Activated CD8-positive, alpha-beta T cell treated with anti-CD3 and anti-CD28 coated beads, Interleukin-2, amount 10 ng/mL, durations not matched to agents 7 days and 5 days (primary cell): ENCODE measurements at regions not wholly inside any gene's neighbourhood (a gene's known extent, or its start where the extent isn't known, plus 50 kb on each side); places are given as distances from the start of the nearest gene placed in this dataset.

Experiments used
- ATAC-seq: fragments of 150-1000 bp; cut with Tn5 transposase; one replicate; pipeline ENCODE4 v1.10.0; 2021; ENCODE audit warnings: moderate library complexity
- CTCF ChIA-PET: fragments of 350-600 bp; sonication (Branson Sonifier 250); formaldehyde crosslinking; loops from one replicate; lab custom pipeline; 2021; ENCODE audit warnings: antibody characterized with exemption; lab: Charles Lee
- POLR2A ChIA-PET: fragments of 350-600 bp; sonication (Branson Sonifier 250); formaldehyde crosslinking; loops from one replicate; lab custom pipeline; 2021; ENCODE audit warnings: antibody characterized with exemption; lab: Charles Lee
- DNase-seq: peaks from one replicate; pipeline ENCODE4 v3.0.0-alpha.2; 2020
- H3K27ac Mint-ChIP-seq: one replicate; pipeline ENCODE4 v1.8.0; 2021; ENCODE audit warnings: mild to moderate bottlenecking, mixed read lengths
- H3K27me3 Mint-ChIP-seq: one replicate; pipeline ENCODE4 v1.8.0; 2021; ENCODE audit warnings: low read depth, mixed read lengths
- H3K36me3 Mint-ChIP-seq: one replicate; pipeline ENCODE4 v1.8.0; 2021; ENCODE audit warnings: low read depth, mixed read lengths
- H3K4me1 Mint-ChIP-seq: one replicate; pipeline ENCODE4 v1.8.0; 2021; ENCODE audit warnings: low read depth, mixed read lengths
- H3K4me3 Mint-ChIP-seq: one replicate; pipeline ENCODE4 v1.8.0; 2021; ENCODE audit warnings: mild to moderate bottlenecking, mixed read lengths
- H3K9me3 Mint-ChIP-seq: one replicate; pipeline ENCODE4 v1.8.0; 2022; ENCODE audit warnings: mixed read lengths; ENCODE audit not compliant: insufficient read depth

DNA sequence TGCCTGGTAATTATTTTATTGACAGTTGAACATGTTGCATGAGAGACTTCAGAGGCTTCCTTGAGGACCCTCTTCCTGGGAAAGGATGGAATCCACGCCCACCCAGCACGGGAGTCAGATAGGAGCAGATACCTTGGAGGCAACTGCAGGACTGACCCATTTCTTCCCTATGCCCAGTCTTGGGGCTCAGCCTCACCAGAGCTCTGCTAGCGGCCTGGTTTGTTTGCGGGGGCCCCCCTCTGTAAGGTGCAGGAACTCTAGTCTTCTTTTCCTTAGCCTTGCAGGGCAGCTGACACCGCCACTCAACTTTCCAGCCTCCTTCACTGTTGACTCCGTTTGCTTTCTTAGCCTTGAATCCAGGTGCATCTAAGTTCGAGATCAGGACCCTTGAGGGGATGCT is 1032.8 kb downstream of the BRD1 start:
- Mint-ChIP-seq H3K9me3 (no peaks in the 10 kb centered on the region), H3K27me3 (no peaks in the 10 kb centered on the region), H3K4me3 (no peak overlapping the region), H3K27ac (no peak overlapping the region), H3K36me3 (no peaks in the 10 kb centered on the region), H3K4me1 (no peaks in the 10 kb centered on the region)
- ATAC-seq (no peak), DNase-seq (no peak)
- CTCF ChIA-PET, result no interaction called here
- POLR2A ChIA-PET, result no interaction called here

DNA sequence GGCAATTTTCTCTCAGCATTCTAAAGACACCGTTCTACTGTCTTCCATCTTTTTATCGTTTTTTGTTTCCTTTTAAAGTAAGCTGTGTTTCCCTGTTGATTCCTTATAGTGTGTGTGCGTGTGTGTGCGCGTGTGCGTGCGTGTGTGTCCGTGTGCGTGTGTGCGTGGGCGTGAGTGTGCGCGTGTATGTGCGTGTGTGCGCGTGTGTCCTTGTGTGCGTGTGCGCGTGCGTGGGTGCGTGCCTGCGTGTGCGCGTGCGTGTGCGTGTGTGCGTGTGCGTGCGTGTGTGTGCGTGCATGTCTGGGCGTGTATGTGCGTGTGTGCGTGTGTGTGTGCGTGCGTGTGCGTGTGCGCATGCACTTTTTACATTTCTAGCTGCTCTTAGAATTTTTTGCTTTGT is 1033.7 kb downstream of the BRD1 start:
- H3K36me3 Mint-ChIP-seq, result no peaks in the 10 kb centered on the region
- ATAC-seq, result no peak
- H3K9me3 Mint-ChIP-seq, result no peaks in the 10 kb centered on the region
- ChIA-PET CTCF (no interaction called here), POLR2A (no interaction called here)
- no peaks in the 10 kb centered on the region for H3K27me3 Mint-ChIP-seq
- H3K4me3 Mint-ChIP-seq, result no peak overlapping the region
- DNase-seq, result no peak
- no peaks in the 10 kb centered on the region for H3K4me1 Mint-ChIP-seq
- H3K27ac Mint-ChIP-seq, result no peak overlapping the region

DNA sequence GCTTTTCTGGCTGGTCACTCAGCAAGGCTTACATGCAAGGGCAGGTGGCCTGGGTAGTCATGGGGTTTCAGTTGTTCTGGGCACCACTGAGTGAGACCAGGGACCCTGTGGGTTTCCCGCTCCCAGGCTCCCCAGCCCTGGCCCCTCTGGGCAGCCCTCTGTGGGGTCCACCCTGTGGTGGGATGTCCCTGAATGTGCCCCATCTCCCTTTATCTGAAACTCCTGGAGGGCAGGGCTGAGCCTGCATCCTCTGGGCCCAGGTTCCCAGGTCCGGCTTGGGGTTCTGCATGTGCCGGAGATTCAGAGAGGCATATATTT is 1041.0 kb downstream of the BRD1 start:
- H3K36me3 Mint-ChIP-seq, result no peaks in the 10 kb centered on the region
- no peaks in the 10 kb centered on the region for H3K9me3 Mint-ChIP-seq
- peak; percentile 9 for DNase-seq
- ChIA-PET CTCF (no interaction called here), POLR2A (no interaction called here)
- H3K4me1 Mint-ChIP-seq, result no peaks in the 10 kb centered on the region
- H3K4me3 Mint-ChIP-seq, result no peak overlapping the region
- H3K27me3 Mint-ChIP-seq, result no peaks in the 10 kb centered on the region
- H3K27ac Mint-ChIP-seq, result no peak overlapping the region
- no peak for ATAC-seq

DNA sequence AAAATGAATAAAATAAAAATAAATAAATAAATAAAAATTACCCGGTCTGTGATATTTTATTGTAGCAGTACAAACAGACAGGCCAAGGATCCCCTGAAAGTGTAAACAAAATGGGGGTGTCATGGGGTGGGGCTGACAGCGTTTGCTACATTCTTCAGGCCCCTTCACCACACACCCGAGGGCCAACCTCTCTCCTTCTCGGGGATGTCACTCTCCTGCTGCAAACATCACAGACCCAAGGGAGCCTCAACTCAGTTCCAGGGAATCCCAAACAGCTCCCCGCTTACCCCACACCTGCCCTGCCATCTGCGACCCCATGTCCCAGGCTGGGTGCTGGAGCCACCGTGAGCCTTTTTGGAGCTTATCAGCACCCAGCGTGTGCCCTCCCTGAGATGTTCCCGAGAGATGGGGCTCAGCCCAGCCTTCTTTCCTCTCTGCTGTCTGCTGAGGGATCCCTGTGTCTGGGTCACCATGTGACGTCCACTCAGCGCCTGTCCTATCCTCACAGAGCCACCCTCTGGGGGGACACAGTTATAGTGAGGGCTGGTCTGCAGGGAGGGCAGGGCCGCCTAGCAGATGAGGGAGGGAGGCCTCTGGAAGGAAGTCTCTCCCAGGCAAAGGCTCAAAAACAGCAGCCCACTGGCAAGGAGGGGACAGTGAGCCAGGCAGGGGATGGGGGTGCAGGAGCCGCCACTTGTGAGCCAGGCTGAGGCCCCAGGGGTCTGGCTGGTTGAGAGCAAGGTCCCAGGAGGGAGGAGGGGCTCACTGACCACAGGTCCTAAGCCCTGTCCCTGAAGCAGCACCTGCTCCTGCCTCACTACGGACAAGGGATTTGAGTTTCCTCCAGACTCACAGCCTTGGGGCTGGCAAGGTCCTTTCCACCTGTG is 1041.6 kb downstream of the BRD1 start:
- H3K36me3 Mint-ChIP-seq, result no peaks in the 10 kb centered on the region
- no peaks in the 10 kb centered on the region for H3K9me3 Mint-ChIP-seq
- ATAC-seq (no peak), DNase-seq (peak; percentile 8)
- H3K4me3 Mint-ChIP-seq, result no peak overlapping the region
- ChIA-PET POLR2A (no interaction called here), CTCF (no interaction called here)
- H3K27ac Mint-ChIP-seq, result no peak overlapping the region
- no peaks in the 10 kb centered on the region for H3K4me1 Mint-ChIP-seq
- H3K27me3 Mint-ChIP-seq, result no peaks in the 10 kb centered on the region

DNA sequence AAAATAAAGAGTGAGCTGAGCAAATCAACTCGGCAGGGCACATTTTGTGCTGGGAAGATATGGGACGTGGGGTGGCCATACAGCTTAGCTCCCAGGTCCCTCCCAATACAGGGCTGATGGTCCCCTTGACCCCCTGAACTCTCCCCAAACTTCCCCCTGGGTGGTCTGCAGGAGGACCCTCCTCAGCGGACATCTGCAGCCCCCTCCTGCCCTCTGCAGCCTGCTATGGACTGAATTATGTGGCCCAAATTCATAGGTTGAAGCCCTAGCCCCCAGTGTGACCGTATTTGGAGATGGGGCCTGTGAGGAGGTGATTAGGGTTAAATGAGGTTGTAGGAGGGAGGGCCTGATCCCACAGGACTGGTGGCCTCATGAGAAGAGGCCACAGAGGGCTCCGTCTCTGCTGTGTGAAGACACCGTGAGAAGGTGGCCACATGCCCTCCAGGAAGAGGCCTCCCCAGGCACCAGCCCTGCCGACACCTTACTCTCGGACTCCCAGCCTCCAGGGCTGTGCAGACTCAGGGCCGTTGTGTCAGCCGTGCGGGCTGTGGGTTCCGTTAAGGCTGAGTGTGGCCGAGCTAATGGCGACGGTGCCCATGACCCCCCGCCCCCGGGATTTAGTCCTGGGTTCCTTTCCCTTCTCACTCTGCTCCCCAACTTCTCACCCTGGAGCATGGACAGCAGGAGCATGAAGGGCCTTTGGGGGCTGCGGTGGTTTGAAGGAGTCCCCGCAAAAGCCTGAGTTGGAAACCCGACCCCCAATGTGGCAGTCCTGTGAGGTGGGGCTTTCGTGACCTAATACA is 1042.8 kb downstream of the BRD1 start:
- no peaks in the 10 kb centered on the region for H3K36me3 Mint-ChIP-seq
- ChIA-PET CTCF (no interaction called here), POLR2A (no interaction called here)
- no peaks in the 10 kb centered on the region for H3K9me3 Mint-ChIP-seq
- no peak overlapping the region for H3K27ac Mint-ChIP-seq
- no peaks in the 10 kb centered on the region for H3K27me3 Mint-ChIP-seq
- no peak overlapping the region for H3K4me3 Mint-ChIP-seq
- H3K4me1 Mint-ChIP-seq, result no peaks in the 10 kb centered on the region
- ATAC-seq, result no peak
- peak; percentile 4 for DNase-seq

DNA sequence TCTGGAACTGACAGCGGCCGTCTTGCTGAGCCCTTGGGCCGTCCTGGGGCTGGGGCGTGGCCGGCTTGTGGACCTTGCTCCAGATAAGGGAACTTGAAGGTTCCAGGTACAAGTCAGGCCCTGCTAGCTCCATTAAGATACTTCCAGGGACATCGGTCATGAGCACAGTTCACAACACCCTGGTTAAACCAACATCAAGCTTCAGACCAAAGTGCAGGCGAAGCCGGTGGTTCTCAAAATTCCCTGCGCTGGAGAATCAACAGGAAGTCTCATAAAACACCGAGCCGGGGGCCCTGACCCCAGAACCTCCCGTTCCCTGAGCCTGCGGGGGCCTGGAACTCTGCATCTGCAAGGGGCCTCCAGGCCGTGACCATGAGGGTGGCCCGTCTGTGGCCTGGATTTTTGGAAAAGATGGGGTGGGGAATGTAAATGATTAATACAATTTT is 1043.8 kb downstream of the BRD1 start:
- Mint-ChIP-seq H3K4me3 (no peak overlapping the region), H3K4me1 (no peaks in the 10 kb centered on the region), H3K27ac (no peak overlapping the region), H3K9me3 (no peaks in the 10 kb centered on the region), H3K27me3 (no peaks in the 10 kb centered on the region), H3K36me3 (no peaks in the 10 kb centered on the region)
- ChIA-PET POLR2A (no interaction called here), CTCF (no interaction called here)
- ATAC-seq (no peak), DNase-seq (peak; percentile 5)

DNA sequence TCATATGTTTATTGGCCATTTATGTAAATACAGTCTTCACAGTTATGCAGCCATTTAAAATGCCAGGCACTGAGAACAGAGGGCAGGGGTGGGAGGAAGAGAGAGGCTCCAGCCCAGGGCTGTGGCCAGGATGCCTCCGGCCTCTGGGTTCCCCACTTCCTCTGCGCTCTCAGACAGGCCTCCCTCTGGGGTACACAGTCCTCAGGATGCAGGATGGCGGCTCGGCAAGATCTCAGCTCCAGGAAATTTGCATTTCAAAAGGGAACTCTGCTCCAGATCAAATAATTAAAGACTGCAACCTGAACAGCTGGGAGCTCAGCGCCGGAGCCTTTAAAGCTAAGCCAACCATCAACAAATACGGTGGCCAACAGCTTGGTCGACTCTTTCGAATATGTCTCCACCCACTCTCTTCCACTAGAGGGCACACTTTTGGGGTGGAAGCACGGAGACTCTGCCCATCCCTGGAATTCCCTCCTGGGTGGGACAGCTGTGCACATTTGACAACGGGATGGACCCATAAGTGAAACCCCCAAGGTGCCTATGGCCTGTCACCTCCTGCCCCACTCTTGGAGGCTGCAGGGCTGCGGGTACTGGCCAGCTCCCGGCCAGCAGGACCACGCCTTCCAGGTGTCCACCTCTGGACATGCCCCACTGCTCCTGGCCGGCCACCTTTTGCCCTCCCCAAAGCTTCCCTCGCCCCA is 1044.7 kb downstream of the BRD1 start:
- Mint-ChIP-seq H3K4me1 (no peaks in the 10 kb centered on the region), H3K9me3 (peaks cover 4% of the 10 kb centered on the region), H3K27ac (no peak overlapping the region), H3K4me3 (no peak overlapping the region), H3K36me3 (no peaks in the 10 kb centered on the region), H3K27me3 (no peaks in the 10 kb centered on the region)
- ChIA-PET CTCF (interaction anchor here (0.9 kb wide), 1 partner anchor 851 kb away, joined by 3 read pairs; no protein-coding TSS in a partner anchor), POLR2A (no interaction called here)
- peak; percentile 12 for DNase-seq
- no peak for ATAC-seq

DNA sequence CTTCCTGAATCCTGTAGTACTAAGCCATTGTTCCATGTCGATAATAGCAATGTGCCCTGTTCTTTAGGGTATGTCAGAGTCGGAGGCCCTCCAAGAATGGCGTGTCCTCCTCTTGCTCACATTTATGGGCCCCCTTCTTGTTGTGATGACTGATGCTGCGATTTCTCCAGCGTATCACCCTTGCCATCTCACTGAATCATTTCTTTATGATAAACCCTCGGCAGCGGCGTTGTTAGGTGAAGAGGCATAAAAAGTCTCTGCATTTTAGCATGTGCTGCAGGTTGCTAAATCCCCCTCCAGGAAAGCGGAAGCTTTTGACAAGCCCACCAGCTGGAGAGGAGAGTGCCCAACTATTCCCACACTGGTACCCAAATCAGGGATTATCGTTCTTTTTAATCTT is 1045.3 kb downstream of the BRD1 start:
- Mint-ChIP-seq H3K27ac (no peak overlapping the region), H3K4me1 (no peaks in the 10 kb centered on the region), H3K4me3 (no peak overlapping the region), H3K27me3 (no peaks in the 10 kb centered on the region), H3K9me3 (peaks cover 10% of the 10 kb centered on the region), H3K36me3 (no peaks in the 10 kb centered on the region)
- POLR2A ChIA-PET, result no interaction called here
- CTCF ChIA-PET, result interaction anchor here (0.9 kb wide), 1 partner anchor 851 kb away, joined by 3 read pairs; no protein-coding TSS in a partner anchor
- DNase-seq (peak; percentile 4), ATAC-seq (no peak)

DNA sequence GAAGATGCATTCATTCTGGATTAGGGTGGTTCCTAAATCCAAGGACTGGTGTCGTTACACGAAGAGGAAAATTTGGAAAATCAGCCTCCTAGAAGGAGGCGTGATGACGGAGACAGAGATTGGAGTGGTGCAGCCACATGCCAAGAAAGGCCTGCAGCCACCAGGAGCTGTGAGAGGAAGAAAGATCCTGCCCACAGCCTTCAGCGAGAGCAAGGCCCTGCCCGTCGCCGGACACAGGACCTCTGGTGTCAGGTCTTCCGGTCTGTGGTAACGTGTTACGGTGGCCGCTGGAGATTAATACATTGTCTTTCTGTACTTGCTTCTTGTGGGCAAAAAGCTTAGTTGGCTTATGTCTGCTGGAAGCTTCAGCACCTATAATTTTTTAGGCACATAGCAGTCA is 1045.8 kb downstream of the BRD1 start:
- ChIA-PET CTCF (no interaction called here), POLR2A (no interaction called here)
- Mint-ChIP-seq H3K36me3 (no peaks in the 10 kb centered on the region), H3K27ac (no peak overlapping the region), H3K27me3 (no peaks in the 10 kb centered on the region), H3K9me3 (peaks cover 13% of the 10 kb centered on the region), H3K4me3 (no peak overlapping the region), H3K4me1 (no peaks in the 10 kb centered on the region)
- DNase-seq, result peak; percentile 8
- ATAC-seq, result no peak

DNA sequence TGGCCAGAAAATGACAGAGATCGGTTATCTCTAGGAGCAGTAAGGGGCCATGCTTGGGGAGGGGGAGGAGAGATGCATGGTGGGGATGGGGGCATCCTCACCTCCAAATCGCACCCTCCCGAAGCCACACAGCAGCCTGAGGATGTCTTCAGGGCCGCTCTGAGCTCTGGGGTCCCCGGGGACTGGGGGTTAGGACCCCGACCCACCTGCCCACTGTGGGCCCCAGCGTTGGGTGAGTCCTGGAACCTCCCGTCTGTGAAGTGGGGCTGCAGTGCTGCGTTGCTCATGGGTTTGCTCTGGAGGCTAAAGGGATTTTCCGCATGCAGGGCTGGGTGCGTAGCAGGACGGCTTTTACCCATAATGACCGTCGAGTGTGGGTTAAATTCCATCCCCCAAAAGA is 1046.3 kb downstream of the BRD1 start:
- Mint-ChIP-seq H3K27ac (no peak overlapping the region), H3K36me3 (no peaks in the 10 kb centered on the region), H3K4me3 (no peak overlapping the region), H3K9me3 (peaks cover 13% of the 10 kb centered on the region), H3K4me1 (no peaks in the 10 kb centered on the region), H3K27me3 (no peaks in the 10 kb centered on the region)
- ATAC-seq (no peak), DNase-seq (peak; percentile 0)
- ChIA-PET CTCF (no interaction called here), POLR2A (no interaction called here)

DNA sequence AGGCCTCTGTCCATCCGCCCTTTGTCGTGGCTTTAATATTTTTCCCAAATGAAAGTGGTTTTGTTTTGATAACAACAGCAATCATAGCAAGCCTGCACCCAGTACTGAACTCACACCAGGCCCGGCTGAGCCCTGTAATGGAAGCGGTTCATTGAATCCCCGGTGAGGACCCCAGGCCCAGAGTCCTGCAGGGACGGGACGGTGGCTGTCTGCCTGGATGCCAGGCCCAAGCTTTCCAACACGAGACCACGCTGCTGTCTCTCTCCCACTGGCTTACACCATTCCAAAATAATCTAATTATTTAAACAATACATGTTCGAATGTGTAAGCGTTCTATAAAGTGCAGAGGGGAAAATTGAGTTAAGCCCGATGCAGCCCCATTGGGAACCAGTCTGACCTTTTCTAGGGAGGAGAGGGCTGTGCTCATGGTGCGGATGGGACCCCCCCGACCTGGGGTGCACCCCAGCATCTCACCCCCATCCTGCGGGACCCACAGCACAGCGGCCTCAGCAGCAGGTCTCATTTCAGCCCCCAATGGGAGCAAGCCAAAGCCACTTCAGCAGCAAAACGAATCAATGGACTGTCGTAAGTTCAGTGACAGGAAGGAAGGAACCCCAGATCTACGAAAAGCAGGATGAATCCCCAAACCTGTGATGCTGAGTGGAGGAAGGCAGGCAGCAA is 1046.9 kb downstream of the BRD1 start:
- Mint-ChIP-seq H3K36me3 (no peaks in the 10 kb centered on the region), H3K4me3 (no peak overlapping the region), H3K4me1 (no peaks in the 10 kb centered on the region), H3K27me3 (no peaks in the 10 kb centered on the region), H3K9me3 (peaks cover 13% of the 10 kb centered on the region), H3K27ac (no peak overlapping the region)
- POLR2A ChIA-PET, result no interaction called here
- CTCF ChIA-PET, result no interaction called here
- ATAC-seq (no peak), DNase-seq (peak; percentile 8)
